ENCODE measurements at regions not wholly inside any gene's neighbourhood (a gene's known extent, or its start where the extent isn't known, plus 50 kb on each side); places are given as distances from the start of the nearest gene placed in this dataset.

- DNase-seq: no peak
Measured at GRCh38 chr10:105700218-105700617, 1059.1 kb downstream of the SORCS3 start.

GRCh38 chr10:105699504-105699903 lies 1058.4 kb downstream of the SORCS3 start:
- DNase-seq: no peak

- no peak for DNase-seq
Measured at GRCh38 chr10:105698592-105698991, 1057.5 kb downstream of the SORCS3 start.

- DNase-seq: no peak
Measured at GRCh38 chr10:105697290-105697780, 1056.2 kb downstream of the SORCS3 start.

- no peak for DNase-seq
Measured at GRCh38 chr10:105691811-105692210, 1050.7 kb downstream of the SORCS3 start.

GRCh38 chr10:105682911-105683310 lies 1041.8 kb downstream of the SORCS3 start:
- DNase-seq: no peak

- no peak for DNase-seq
Measured at GRCh38 chr10:105681051-105681450, 1040.0 kb downstream of the SORCS3 start.

GRCh38 chr10:105679781-105680180 lies 1038.7 kb downstream of the SORCS3 start:
- no peak for DNase-seq

GRCh38 chr10:105675333-105675732 lies 1034.2 kb downstream of the SORCS3 start:
- DNase-seq: no peak

GRCh38 chr10:105674448-105674847 lies 1033.4 kb downstream of the SORCS3 start:
- no peak for DNase-seq

GRCh38 chr10:105658696-105659095 lies 1017.6 kb downstream of the SORCS3 start:
- DNase-seq: no peak

GRCh38 chr10:105656856-105657255 lies 1015.8 kb downstream of the SORCS3 start:
- DNase-seq: no peak

GRCh38 chr10:105650306-105650705 lies 1009.2 kb downstream of the SORCS3 start:
- no peak for DNase-seq

- DNase-seq: no peak
Measured at GRCh38 chr10:105647354-105647753, 1006.3 kb downstream of the SORCS3 start.

GRCh38 chr10:105644978-105645377 lies 1003.9 kb downstream of the SORCS3 start:
- DNase-seq: no peak

GRCh38 chr10:105644559-105644958 lies 1003.5 kb downstream of the SORCS3 start:
- DNase-seq: no peak

GRCh38 chr10:105644091-105644490 lies 1003.0 kb downstream of the SORCS3 start:
- DNase-seq: no peak

- DNase-seq: no peak
Measured at GRCh38 chr10:105643660-105644059, 1002.6 kb downstream of the SORCS3 start.

- no peak for DNase-seq
Measured at GRCh38 chr10:105634281-105634680, 993.2 kb downstream of the SORCS3 start.

- no peak for DNase-seq
Measured at GRCh38 chr10:105615715-105616365, 974.8 kb downstream of the SORCS3 start.

GRCh38 chr10:105611244-105611798 lies 970.2 kb downstream of the SORCS3 start:
- no peak for DNase-seq

- no peak for DNase-seq
Measured at GRCh38 chr10:105609451-105609850, 968.4 kb downstream of the SORCS3 start.

- DNase-seq: no peak
Measured at GRCh38 chr10:105605918-105606317, 964.8 kb downstream of the SORCS3 start.

GRCh38 chr10:105605104-105605503 lies 964.0 kb downstream of the SORCS3 start:
- DNase-seq: no peak

GRCh38 chr10:105598207-105598606 lies 957.1 kb downstream of the SORCS3 start:
- no peak for DNase-seq

Measured in AML-193 (cell line).